Activated CD4-positive, alpha-beta T cell treated with anti-CD3 and anti-CD28 coated beads for 36 hours (primary cell): ENCODE measurements at regions not wholly inside any gene's neighbourhood (a gene's known extent, or its start where the extent isn't known, plus 50 kb on each side); places are given as distances from the start of the nearest gene placed in this dataset.

ENCODE experiments used
- ATAC-seq: fragments of 200-7000 bp; cut with Tn5 transposase; one replicate; pipeline ENCODE4 v1.10.0; 2021; ENCODE audit warnings: mild to moderate bottlenecking, moderate library complexity
- CTCF ChIA-PET: fragments of 350-600 bp; sonication (Branson Sonifier 250); formaldehyde crosslinking; loops from one replicate; lab custom pipeline; 2021; ENCODE audit warnings: antibody characterized with exemption; lab: Charles Lee
- POLR2A ChIA-PET: fragments of 350-600 bp; sonication (Branson Sonifier 250); formaldehyde crosslinking; loops from one replicate; lab custom pipeline; 2021; ENCODE audit warnings: antibody characterized with exemption, inconsistent platforms; lab: Charles Lee
- DNase-seq: peaks from one replicate; pipeline ENCODE4 v3.0.0-alpha.2; 2020
- H3K27ac Mint-ChIP-seq: one replicate; pipeline ENCODE4 v1.8.0; 2021; ENCODE audit warnings: mixed read lengths
- H3K27me3 Mint-ChIP-seq: one replicate; pipeline ENCODE4 v1.8.0; 2021; ENCODE audit warnings: mixed read lengths
- H3K36me3 Mint-ChIP-seq: one replicate; pipeline ENCODE4 v1.8.0; 2021; ENCODE audit warnings: low read depth, mixed read lengths
- H3K4me1 Mint-ChIP-seq: one replicate; pipeline ENCODE4 v1.8.0; 2021; ENCODE audit warnings: mixed read lengths
- H3K4me3 Mint-ChIP-seq: one replicate; pipeline ENCODE4 v1.8.0; 2021; ENCODE audit warnings: mild to moderate bottlenecking, moderate library complexity, mixed read lengths
- H3K9me3 Mint-ChIP-seq: one replicate; pipeline ENCODE4 v1.8.0; 2021; ENCODE audit warnings: low read depth, mixed read lengths
- intact Hi-C, 2 experiments: fragments of 100-400 bp; cut with DNase I in 1 of 2; cut with micrococcal nuclease in 1 of 2; formaldehyde crosslinking; loops; one replicate each; pipeline versions ENCODE4 v1.14.2 to v1.15.1; 2022 to 2024; cut with DNase I, micrococcal nuclease

- H3K9me3 Mint-ChIP-seq: peaks cover 8% of the 10 kb centered on the region
- H3K27me3 Mint-ChIP-seq: no peaks in the 10 kb centered on the region
- no peak overlapping the region for H3K27ac Mint-ChIP-seq
- ATAC-seq (no peak), DNase-seq (no peak)
- no peaks in the 10 kb centered on the region for H3K4me1 Mint-ChIP-seq
- intact Hi-C loops: no loop called here
- ChIA-PET POLR2A (no interaction called here), CTCF (no interaction called here)
- H3K36me3 Mint-ChIP-seq: no peaks in the 10 kb centered on the region
- no peak overlapping the region for H3K4me3 Mint-ChIP-seq
Observed at GRCh38 chr16:59596693-59597092, 862.6 kb upstream of the GOT2 start.

DNA sequence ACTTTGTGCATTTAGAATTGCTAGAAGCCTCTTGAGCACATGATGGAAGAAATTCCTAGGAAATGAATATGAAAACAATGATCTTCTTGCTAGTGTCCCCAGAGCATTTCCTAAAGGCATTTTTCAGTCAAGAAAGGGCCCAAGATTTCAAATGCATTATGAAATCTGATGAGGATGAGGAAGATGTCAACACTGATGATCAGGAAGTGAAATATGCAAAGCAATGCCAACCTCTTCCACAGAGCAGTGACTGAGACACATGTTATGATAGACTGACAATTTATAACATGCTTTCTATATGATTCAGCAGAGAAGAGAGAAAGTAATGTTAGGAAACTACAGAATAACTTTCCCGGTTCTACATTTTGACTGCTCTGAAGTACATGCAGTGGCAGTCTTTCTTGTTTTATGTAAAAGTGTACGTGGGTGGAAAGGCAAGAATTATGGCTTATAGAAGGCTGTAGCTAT, 859.1 kb upstream of the GOT2 start:
- no peak overlapping the region for H3K27ac Mint-ChIP-seq
- H3K4me3 Mint-ChIP-seq: no peak overlapping the region
- CTCF ChIA-PET: no interaction called here
- H3K9me3 Mint-ChIP-seq: peaks cover 7% of the 10 kb centered on the region
- H3K27me3 Mint-ChIP-seq: no peaks in the 10 kb centered on the region
- ATAC-seq (no peak), DNase-seq (no peak)
- no peaks in the 10 kb centered on the region for H3K36me3 Mint-ChIP-seq
- intact Hi-C loops: no loop called here
- H3K4me1 Mint-ChIP-seq: no peaks in the 10 kb centered on the region
- POLR2A ChIA-PET: no interaction called here

DNA sequence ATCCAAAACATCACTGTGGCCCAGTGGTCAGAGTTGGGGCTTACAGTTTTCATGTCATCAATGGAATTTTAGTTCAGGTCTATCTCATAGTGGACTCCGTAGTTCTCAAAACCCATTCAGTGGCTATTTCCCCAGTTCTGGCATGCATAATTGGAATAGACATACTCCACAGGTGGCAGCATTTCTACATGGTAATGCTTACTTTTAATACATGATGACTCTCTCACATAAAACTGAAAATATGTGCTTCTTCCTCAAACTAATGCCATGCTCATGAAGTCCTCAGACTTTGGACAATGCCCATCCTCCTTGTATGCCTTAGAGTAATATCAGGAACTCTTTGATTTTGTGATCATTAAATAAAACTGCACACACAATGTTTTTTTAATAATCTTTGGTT, 857.4 kb upstream of the GOT2 start:
- DNase-seq: no peak
- H3K36me3 Mint-ChIP-seq: no peaks in the 10 kb centered on the region
- CTCF ChIA-PET: no interaction called here
- intact Hi-C loops: no loop called here
- H3K27ac Mint-ChIP-seq: no peak overlapping the region
- H3K27me3 Mint-ChIP-seq: no peaks in the 10 kb centered on the region
- H3K4me3 Mint-ChIP-seq: no peak overlapping the region
- no peak for ATAC-seq
- H3K4me1 Mint-ChIP-seq: no peaks in the 10 kb centered on the region
- peaks cover 6% of the 10 kb centered on the region for H3K9me3 Mint-ChIP-seq
- POLR2A ChIA-PET: no interaction called here

DNA sequence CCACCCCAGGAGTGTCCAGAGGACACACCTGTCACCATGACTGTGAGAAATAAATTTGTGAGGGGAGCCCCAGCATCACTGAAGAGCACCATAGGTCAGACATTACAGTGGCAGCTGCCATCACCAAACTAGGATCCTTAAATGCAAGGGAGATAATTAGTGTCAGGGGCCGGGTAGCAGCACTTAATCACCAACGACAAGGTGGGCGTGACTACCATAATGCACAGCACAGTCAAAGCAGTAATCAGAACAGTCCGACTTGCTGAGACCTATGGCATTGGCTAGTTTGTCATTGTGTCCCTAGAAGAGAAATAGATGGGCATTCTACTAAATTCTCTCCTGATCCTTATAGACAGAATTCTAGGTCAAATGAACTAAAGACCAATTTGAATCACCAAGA, 856.7 kb upstream of the GOT2 start:
- ATAC-seq (no peak), DNase-seq (no peak)
- H3K4me3 Mint-ChIP-seq: no peak overlapping the region
- no peaks in the 10 kb centered on the region for H3K4me1 Mint-ChIP-seq
- H3K27me3 Mint-ChIP-seq: no peaks in the 10 kb centered on the region
- H3K36me3 Mint-ChIP-seq: no peaks in the 10 kb centered on the region
- no peak overlapping the region for H3K27ac Mint-ChIP-seq
- ChIA-PET POLR2A (no interaction called here), CTCF (no interaction called here)
- intact Hi-C loops: no loop called here
- H3K9me3 Mint-ChIP-seq: peaks cover 6% of the 10 kb centered on the region

DNA sequence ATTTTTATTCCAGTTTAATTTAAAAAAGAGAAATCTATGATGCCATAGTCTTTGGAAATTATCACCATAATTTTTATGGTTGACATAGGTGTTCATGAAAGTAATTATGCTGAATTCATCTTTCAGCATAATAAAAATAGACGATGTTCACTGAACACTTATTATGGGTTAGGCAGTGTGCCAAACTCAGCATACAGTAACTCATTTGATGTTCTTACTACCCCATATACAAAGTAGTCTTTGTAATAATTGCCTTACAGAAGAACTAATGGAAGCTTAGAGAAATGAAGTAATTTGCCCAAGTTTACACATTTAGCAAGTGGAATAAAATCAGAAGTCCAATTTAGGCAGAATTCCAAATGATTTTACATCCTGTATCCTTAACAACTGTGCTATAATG, 852.2 kb upstream of the GOT2 start:
- H3K36me3 Mint-ChIP-seq: no peaks in the 10 kb centered on the region
- POLR2A ChIA-PET: no interaction called here
- no peak for ATAC-seq

GRCh38 chr16:59574296-59574695, 840.2 kb upstream of the GOT2 start:
- ChIA-PET POLR2A (no interaction called here), CTCF (no interaction called here)
- H3K4me1 Mint-ChIP-seq: no peaks in the 10 kb centered on the region
- no peak for ATAC-seq
- H3K9me3 Mint-ChIP-seq: peaks cover 9% of the 10 kb centered on the region
- no peaks in the 10 kb centered on the region for H3K27me3 Mint-ChIP-seq
- no peaks in the 10 kb centered on the region for H3K36me3 Mint-ChIP-seq
- no peak overlapping the region for H3K27ac Mint-ChIP-seq
- no peak for DNase-seq
- intact Hi-C loops: no loop called here
- no peak overlapping the region for H3K4me3 Mint-ChIP-seq

More for the DNA sequence above, 852.2 kb upstream of the GOT2 start:
- no peak for DNase-seq
- Mint-ChIP-seq H3K27ac (no peak overlapping the region), H3K4me1 (no peaks in the 10 kb centered on the region), H3K4me3 (no peak overlapping the region), H3K27me3 (no peaks in the 10 kb centered on the region), H3K9me3 (peaks cover 5% of the 10 kb centered on the region)
- CTCF ChIA-PET: no interaction called here
- intact Hi-C loops: no loop called here

- Mint-ChIP-seq H3K9me3 (peaks cover 9% of the 10 kb centered on the region), H3K4me1 (no peaks in the 10 kb centered on the region), H3K27me3 (no peaks in the 10 kb centered on the region), H3K4me3 (no peak overlapping the region), H3K27ac (no peak overlapping the region), H3K36me3 (no peaks in the 10 kb centered on the region)
- ChIA-PET POLR2A (no interaction called here), CTCF (no interaction called here)
- intact Hi-C loops: no loop called here
- no peak for DNase-seq
- ATAC-seq: no peak
Observed at GRCh38 chr16:59573528-59574271, 839.6 kb upstream of the GOT2 start.

- ChIA-PET POLR2A (no interaction called here), CTCF (no interaction called here)
- Mint-ChIP-seq H3K27me3 (no peaks in the 10 kb centered on the region), H3K4me1 (no peaks in the 10 kb centered on the region), H3K36me3 (no peaks in the 10 kb centered on the region), H3K9me3 (peaks cover 4% of the 10 kb centered on the region), H3K4me3 (no peak overlapping the region), H3K27ac (no peak overlapping the region)
- ATAC-seq: no peak
- intact Hi-C loops: no loop called here
- no peak for DNase-seq
Observed at GRCh38 chr16:59567496-59567895, 833.4 kb upstream of the GOT2 start.

DNA sequence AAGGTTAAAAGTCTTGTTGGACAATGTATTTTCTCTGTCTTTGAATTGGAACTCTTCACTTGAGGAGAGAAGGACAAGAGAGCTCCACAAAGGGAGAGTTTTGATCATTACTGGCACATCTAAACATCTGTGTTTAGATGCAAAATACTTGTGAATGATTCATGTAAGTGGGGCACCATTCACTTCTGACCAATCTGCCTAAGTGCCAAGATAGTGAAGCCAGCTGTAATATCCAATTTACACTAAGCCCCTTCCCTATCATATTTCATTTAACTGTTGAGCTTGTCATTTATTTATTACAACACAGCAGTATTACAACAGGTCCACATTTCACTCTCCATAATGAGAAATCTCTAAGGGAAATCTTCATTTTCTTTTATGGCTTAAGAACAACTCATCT, 832.3 kb upstream of the GOT2 start:
- H3K27me3 Mint-ChIP-seq: no peaks in the 10 kb centered on the region
- no peak for ATAC-seq
- POLR2A ChIA-PET: no interaction called here
- H3K9me3 Mint-ChIP-seq: peaks cover 4% of the 10 kb centered on the region
- intact Hi-C loops: no loop called here
- no peak for DNase-seq
- H3K27ac Mint-ChIP-seq: no peak overlapping the region
- H3K36me3 Mint-ChIP-seq: no peaks in the 10 kb centered on the region
- no peak overlapping the region for H3K4me3 Mint-ChIP-seq
- H3K4me1 Mint-ChIP-seq: no peaks in the 10 kb centered on the region
- CTCF ChIA-PET: no interaction called here

DNA sequence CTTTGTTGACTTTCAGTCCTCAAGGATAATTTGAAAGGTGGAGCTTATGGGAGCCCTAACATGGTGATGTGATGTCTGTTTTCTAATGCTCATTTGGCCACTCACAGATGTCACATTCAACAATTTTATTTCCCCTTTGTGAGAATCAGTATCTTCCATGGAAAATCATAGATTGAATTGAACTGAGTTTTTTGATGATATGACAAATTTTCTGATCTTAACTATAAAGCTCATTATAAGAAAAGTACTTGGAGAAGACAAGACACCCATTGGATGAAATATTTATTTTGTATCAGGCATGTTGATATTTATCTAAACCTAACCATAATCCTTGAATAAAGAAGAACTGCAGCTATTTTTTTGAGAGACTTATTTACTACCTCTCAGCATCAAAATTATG, 824.6 kb upstream of the GOT2 start:
- intact Hi-C loops: no loop called here
- ChIA-PET POLR2A (no interaction called here), CTCF (interaction anchor here (0.7 kb wide), 1 partner anchor 23 kb away, joined by 3 read pairs; no protein-coding TSS in a partner anchor)
- H3K9me3 Mint-ChIP-seq: peaks cover 12% of the 10 kb centered on the region
- DNase-seq: no peak
- no peak overlapping the region for H3K27ac Mint-ChIP-seq
- no peak overlapping the region for H3K4me3 Mint-ChIP-seq
- no peaks in the 10 kb centered on the region for H3K4me1 Mint-ChIP-seq
- no peaks in the 10 kb centered on the region for H3K27me3 Mint-ChIP-seq
- H3K36me3 Mint-ChIP-seq: no peaks in the 10 kb centered on the region
- no peak for ATAC-seq

DNA sequence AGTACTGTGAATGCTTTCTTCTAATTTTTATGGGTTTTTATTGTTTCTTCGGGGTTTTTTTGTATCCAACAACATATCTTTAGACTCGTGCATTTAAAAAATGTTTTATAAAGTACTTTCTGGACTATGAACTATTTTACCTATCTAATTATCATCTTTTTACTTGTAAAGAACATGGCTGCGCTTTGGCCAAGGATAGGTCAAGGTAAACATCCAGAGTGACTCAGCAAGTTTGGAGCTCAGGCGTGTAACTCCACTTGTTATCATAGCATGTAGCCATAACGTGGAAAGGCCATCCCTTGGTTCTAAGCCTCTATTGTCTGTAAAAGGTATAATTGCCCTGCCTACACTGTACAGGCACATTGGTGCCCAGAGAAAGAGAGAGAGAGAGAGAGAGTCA, 818.0 kb upstream of the GOT2 start:
- CTCF ChIA-PET: no interaction called here
- no peak for DNase-seq
- intact Hi-C loops: no loop called here
- POLR2A ChIA-PET: no interaction called here
- no peak overlapping the region for H3K4me3 Mint-ChIP-seq
- no peaks in the 10 kb centered on the region for H3K4me1 Mint-ChIP-seq
- peaks cover 12% of the 10 kb centered on the region for H3K9me3 Mint-ChIP-seq
- H3K27ac Mint-ChIP-seq: no peak overlapping the region
- ATAC-seq: no peak
- no peaks in the 10 kb centered on the region for H3K27me3 Mint-ChIP-seq
- H3K36me3 Mint-ChIP-seq: no peaks in the 10 kb centered on the region

- ATAC-seq (no peak), DNase-seq (no peak)
- Mint-ChIP-seq H3K4me3 (no peak overlapping the region), H3K4me1 (no peaks in the 10 kb centered on the region), H3K36me3 (no peaks in the 10 kb centered on the region), H3K27me3 (no peaks in the 10 kb centered on the region), H3K27ac (no peak overlapping the region), H3K9me3 (peaks cover 11% of the 10 kb centered on the region)
- ChIA-PET CTCF (no interaction called here), POLR2A (no interaction called here)
- intact Hi-C loops: no loop called here
Observed at GRCh38 chr16:59545721-59546120, 811.6 kb upstream of the GOT2 start.
